ENCODE measurements at regions not wholly inside any gene's neighbourhood (a gene's known extent, or its start where the extent isn't known, plus 50 kb on each side); places are given as distances from the start of the nearest gene placed in this dataset.

- Histone ChIP-seq H3K4me1 (replicated peaks in 1 of 2) (no peaks in the 10 kb centered on the region), H3K27me3 (no peaks in the 10 kb centered on the region), H3K36me3 (replicated peaks in 1 of 2) (no peaks in the 10 kb centered on the region), H3K9me3 (replicated peaks in 1 of 3) (no peaks in the 10 kb centered on the region), H3K27ac (no peak overlapping the region), H3K4me3 (no peak overlapping the region)
- 86 to 90% (median 89%) methylated on average over 22 of the region's 22 CpGs for WGBS, 4 donors
- no peak for TF ChIP-seq POLR2A (IDR thresholded peaks at IDR 0.05)
- no peak for TF ChIP-seq CTCF (IDR thresholded peaks at IDR 0.05)
- DNase-seq: no peak
- intact Hi-C loops (cut with DNase I): no loop called here
Observed at GRCh38 chr2:2871480-2872308, 505.9 kb downstream of the EIPR1 start.

GRCh38 chr2:2870106-2870505 lies 507.5 kb downstream of the EIPR1 start:
- H3K9me3 ChIP-seq (replicated peaks in 1 of 3): no peaks in the 10 kb centered on the region
- intact Hi-C loops (cut with DNase I): no loop called here
- no peak overlapping the region for H3K4me3 ChIP-seq
- H3K4me1 ChIP-seq (replicated peaks in 1 of 2): no peaks in the 10 kb centered on the region
- no peak overlapping the region for H3K27ac ChIP-seq
- no peaks in the 10 kb centered on the region for H3K36me3 ChIP-seq (replicated peaks in 1 of 2)
- 52 to 82% (median 76%) methylated on average over 5 of the region's 5 CpGs for WGBS, 4 donors
- H3K27me3 ChIP-seq: no peaks in the 10 kb centered on the region
- TF ChIP-seq CTCF (IDR thresholded peaks at IDR 0.05) (no peak), POLR2A (IDR thresholded peaks at IDR 0.05) (no peak)
- no peak for DNase-seq

GRCh38 chr2:2869553-2869952 lies 508.1 kb downstream of the EIPR1 start:
- TF ChIP-seq POLR2A (IDR thresholded peaks at IDR 0.05): no peak
- TF ChIP-seq CTCF (IDR thresholded peaks at IDR 0.05): no peak
- Histone ChIP-seq H3K4me1 (replicated peaks in 1 of 2) (no peaks in the 10 kb centered on the region), H3K4me3 (no peak overlapping the region), H3K36me3 (replicated peaks in 1 of 2) (no peaks in the 10 kb centered on the region), H3K27ac (no peak overlapping the region), H3K9me3 (replicated peaks in 1 of 3) (no peaks in the 10 kb centered on the region), H3K27me3 (no peaks in the 10 kb centered on the region)
- intact Hi-C loops (cut with DNase I): no loop called here
- DNase-seq: no peak
- 78 to 88% (median 85%) methylated on average over 9 of the region's 9 CpGs for WGBS, 4 donors

- H3K4me3 ChIP-seq: no peak overlapping the region
- H3K4me1 ChIP-seq (replicated peaks in 1 of 2): no peaks in the 10 kb centered on the region
- no peaks in the 10 kb centered on the region for H3K36me3 ChIP-seq (replicated peaks in 1 of 2)
- DNase-seq: no peak
- 53 to 63% (median 55%) methylated on average over 5 to 9 of the region's 9 CpGs for WGBS, 4 donors
- intact Hi-C loops (cut with DNase I): no loop called here
- H3K27me3 ChIP-seq: no peaks in the 10 kb centered on the region
- no peak for TF ChIP-seq POLR2A (IDR thresholded peaks at IDR 0.05)
- no peak for TF ChIP-seq CTCF (IDR thresholded peaks at IDR 0.05)
- no peaks in the 10 kb centered on the region for H3K9me3 ChIP-seq (replicated peaks in 1 of 3)
- H3K27ac ChIP-seq: no peak overlapping the region
Observed at GRCh38 chr2:2868085-2868484, 509.5 kb downstream of the EIPR1 start.
